Activated CD4-positive, alpha-beta memory T cell treated with anti-CD3 and anti-CD28 coated beads for 36 hours (primary cell): ENCODE measurements at regions not wholly inside any gene's neighbourhood (a gene's known extent, or its start where the extent isn't known, plus 50 kb on each side); places are given as distances from the start of the nearest gene placed in this dataset.
"Not testable (repeated sequence)": the region's sequence is repeated elsewhere in the genome, so short reads cannot be mapped to it uniquely, and the experiment has no call there.

ENCODE experiments used
- CTCF ChIA-PET: fragments of 350-600 bp; sonication (Branson Sonifier 250); formaldehyde crosslinking; loops from one replicate; lab custom pipeline; 2021; ENCODE audit warnings: antibody characterized with exemption, inconsistent platforms; lab: Charles Lee
- POLR2A ChIA-PET: fragments of 350-600 bp; sonication (Branson Sonifier 250); formaldehyde crosslinking; loops from one replicate; lab custom pipeline; 2021; ENCODE audit warnings: antibody characterized with exemption; lab: Charles Lee
- DNase-seq: peaks from one replicate; pipeline ENCODE4 v3.0.0-alpha.2; 2020
- H3K27ac Mint-ChIP-seq: one replicate; pipeline ENCODE4 v1.8.0; 2021; ENCODE audit warnings: mixed read lengths
- H3K27me3 Mint-ChIP-seq: one replicate; pipeline ENCODE4 v1.8.0; 2021; ENCODE audit warnings: mixed read lengths
- H3K36me3 Mint-ChIP-seq: one replicate; pipeline ENCODE4 v1.8.0; 2021; ENCODE audit warnings: mixed read lengths
- H3K4me1 Mint-ChIP-seq: one replicate; pipeline ENCODE4 v1.8.0; 2021; ENCODE audit warnings: low read depth, mixed read lengths
- H3K4me3 Mint-ChIP-seq: one replicate; pipeline ENCODE4 v1.8.0; 2021; ENCODE audit warnings: mild to moderate bottlenecking, mixed read lengths
- H3K9me3 Mint-ChIP-seq: one replicate; pipeline ENCODE4 v1.8.0; 2021; ENCODE audit warnings: mixed read lengths
- intact Hi-C: fragments of 100-400 bp; cut with micrococcal nuclease; formaldehyde crosslinking; loops from one replicate; pipeline ENCODE4 v1.15.1; 2023

DNA sequence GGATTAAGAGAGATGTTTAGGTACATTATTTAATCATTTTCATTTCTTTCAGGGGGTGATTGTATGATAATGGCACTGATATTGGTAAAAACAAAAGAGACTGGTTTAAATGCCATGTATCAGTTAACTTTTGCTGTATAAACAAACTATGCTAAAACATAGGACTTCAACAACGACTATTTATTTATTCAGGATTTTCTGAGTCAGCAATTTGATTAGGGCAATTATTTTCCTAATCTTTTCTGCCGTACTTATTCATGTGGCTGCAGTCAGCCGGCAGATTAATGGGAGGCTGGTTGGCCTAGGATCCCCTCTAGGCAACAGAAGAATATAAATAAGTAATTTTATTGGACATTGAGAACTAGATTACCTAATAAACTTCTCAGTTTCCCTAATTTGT, 661.7 kb upstream of the RAG2 start:
- no peak overlapping the region for H3K4me3 Mint-ChIP-seq
- H3K36me3 Mint-ChIP-seq, result no peaks in the 10 kb centered on the region
- ChIA-PET POLR2A (no interaction called here), CTCF (no interaction called here)
- no peak for DNase-seq
- H3K9me3 Mint-ChIP-seq, result peaks cover 17% of the 10 kb centered on the region
- no peak overlapping the region for H3K27ac Mint-ChIP-seq
- intact Hi-C loops, result no loop called here
- no peaks in the 10 kb centered on the region for H3K4me1 Mint-ChIP-seq
- no peaks in the 10 kb centered on the region for H3K27me3 Mint-ChIP-seq

DNA sequence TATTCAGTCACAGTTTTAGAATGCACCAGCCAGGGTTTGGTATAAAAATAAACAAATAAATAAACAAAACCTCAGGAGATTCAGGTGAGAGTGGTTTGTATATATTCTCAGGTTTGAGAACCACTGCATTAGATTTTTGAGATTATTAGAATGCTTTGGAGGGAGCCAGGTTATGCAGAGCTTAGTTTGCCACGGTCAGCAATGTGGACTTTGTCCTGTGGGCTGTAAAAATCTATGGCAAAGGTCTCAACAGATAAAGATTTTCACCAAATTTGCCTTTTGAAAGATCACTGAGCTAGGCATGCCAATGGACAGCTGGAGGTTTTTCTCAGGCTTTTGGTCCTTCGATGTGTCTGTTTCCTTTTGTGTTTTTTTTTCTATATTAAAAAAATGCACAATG, 650.1 kb upstream of the RAG2 start:
- POLR2A ChIA-PET, result no interaction called here
- no peak overlapping the region for H3K27ac Mint-ChIP-seq

DNA sequence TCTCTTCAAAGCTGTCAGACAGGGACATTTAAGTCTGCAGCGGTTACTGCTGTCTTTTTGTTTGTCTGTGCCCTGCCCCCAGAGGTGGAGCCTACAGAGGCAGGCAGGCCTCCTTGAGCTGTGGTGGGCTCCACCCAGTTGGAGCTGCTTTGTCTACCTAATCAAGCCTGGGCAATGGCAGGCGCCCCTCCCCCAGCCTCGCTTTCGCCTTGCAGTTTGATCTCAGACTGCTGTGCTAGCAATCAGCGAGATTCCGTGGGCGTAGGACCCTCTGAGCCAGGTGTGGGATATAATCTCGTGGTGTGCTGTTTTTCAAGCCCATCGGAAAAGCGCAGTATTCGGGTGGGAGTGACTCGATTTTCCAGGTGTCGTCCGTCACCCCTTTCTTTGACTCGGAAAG, 648.1 kb upstream of the RAG2 start:
- H3K9me3 Mint-ChIP-seq, result peaks cover 25% of the 10 kb centered on the region
- H3K27me3 Mint-ChIP-seq, DNase-seq, intact Hi-C loops, H3K4me1 Mint-ChIP-seq, H3K4me3 Mint-ChIP-seq, H3K36me3 Mint-ChIP-seq, H3K27ac Mint-ChIP-seq, CTCF ChIA-PET, POLR2A ChIA-PET: not testable (repeated sequence)

More for the DNA sequence above, 650.1 kb upstream of the RAG2 start:
- Mint-ChIP-seq H3K4me1 (no peaks in the 10 kb centered on the region), H3K27me3 (no peaks in the 10 kb centered on the region), H3K4me3 (no peak overlapping the region), H3K36me3 (no peaks in the 10 kb centered on the region), H3K9me3 (peaks cover 34% of the 10 kb centered on the region)
- CTCF ChIA-PET, result no interaction called here
- intact Hi-C loops, result no loop called here
- no peak for DNase-seq

DNA sequence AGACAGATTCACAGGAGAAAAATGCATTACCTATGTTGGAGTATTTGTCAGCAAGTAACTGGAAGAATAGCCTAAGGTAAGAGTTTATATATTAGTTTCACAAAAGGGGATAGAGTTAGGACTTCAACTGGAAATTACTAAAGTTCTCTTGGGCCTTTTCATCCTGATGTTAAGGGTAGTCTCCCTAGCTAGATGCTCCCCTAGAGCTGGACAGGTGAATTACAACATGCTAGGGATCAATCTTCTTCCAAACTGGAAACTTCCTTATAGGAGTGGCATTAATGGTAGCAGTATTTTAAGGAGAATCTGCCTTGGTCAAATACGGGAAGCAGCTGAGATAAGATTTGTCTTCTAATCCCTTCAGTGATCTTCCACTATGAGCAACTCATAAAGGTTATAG, 632.8 kb upstream of the RAG2 start:
- CTCF ChIA-PET, result no interaction called here

DNA sequence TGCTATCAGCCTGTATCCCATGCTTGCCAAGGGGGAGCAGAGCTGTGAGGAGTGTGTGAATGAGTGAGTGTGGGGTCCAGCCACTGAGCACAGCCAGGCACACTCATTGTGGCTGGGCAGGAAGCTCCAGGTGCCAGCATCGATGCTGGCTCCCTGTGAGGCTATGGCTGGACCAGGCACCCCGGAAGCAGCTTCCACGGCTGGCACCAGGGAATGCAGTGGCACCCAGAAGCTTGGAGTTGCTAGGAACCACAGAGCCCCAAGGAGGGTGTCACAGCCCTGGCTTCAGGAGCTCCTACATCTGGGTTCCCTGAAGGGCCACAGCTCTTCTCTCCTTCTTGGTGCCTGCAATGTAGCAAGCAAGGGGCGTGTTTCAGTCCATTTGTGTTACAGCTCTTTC, 625.9 kb upstream of the RAG2 start:
- POLR2A ChIA-PET, result no interaction called here
- H3K4me3 Mint-ChIP-seq, result no peak overlapping the region

More for the DNA sequence above, 632.8 kb upstream of the RAG2 start:
- intact Hi-C loops, result no loop called here
- H3K27me3 Mint-ChIP-seq, result no peaks in the 10 kb centered on the region
- H3K9me3 Mint-ChIP-seq, result peaks cover 8% of the 10 kb centered on the region
- POLR2A ChIA-PET, result no interaction called here
- H3K36me3 Mint-ChIP-seq, result no peaks in the 10 kb centered on the region
- no peak overlapping the region for H3K4me3 Mint-ChIP-seq
- H3K4me1 Mint-ChIP-seq, result no peaks in the 10 kb centered on the region
- no peak for DNase-seq
- H3K27ac Mint-ChIP-seq, result no peak overlapping the region

DNA sequence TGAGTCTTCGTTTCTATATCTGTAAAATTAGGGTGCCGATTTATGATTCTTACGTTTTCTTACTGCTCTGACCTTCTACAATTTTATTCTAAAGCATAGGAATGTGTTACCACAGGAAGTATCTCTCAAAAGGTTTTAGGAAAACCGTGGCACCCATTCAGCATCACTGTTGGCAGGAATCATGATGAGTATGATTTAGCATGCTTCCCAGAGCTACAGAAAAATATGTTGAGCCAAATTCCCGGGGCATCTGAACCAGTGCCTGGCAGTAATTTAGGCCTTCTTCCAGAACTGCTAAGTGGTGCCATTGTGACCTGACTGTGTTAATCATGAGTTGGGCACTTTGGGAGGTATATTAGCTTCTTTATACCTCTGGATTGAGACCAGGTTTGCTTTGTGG, 605.0 kb upstream of the RAG2 start:
- ChIA-PET CTCF (no interaction called here), POLR2A (no interaction called here)
- Mint-ChIP-seq H3K27ac (no peak overlapping the region), H3K4me3 (no peak overlapping the region), H3K4me1 (no peaks in the 10 kb centered on the region), H3K36me3 (no peaks in the 10 kb centered on the region), H3K27me3 (no peaks in the 10 kb centered on the region), H3K9me3 (peaks cover 23% of the 10 kb centered on the region)
- no peak for DNase-seq
- intact Hi-C loops, result no loop called here

More for the DNA sequence above, 625.9 kb upstream of the RAG2 start:
- Mint-ChIP-seq H3K4me1 (no peaks in the 10 kb centered on the region), H3K36me3 (no peaks in the 10 kb centered on the region), H3K27ac (no peak overlapping the region), H3K9me3 (peaks cover 8% of the 10 kb centered on the region), H3K27me3 (no peaks in the 10 kb centered on the region)
- no peak for DNase-seq
- CTCF ChIA-PET, result interaction anchor here (1.3 kb wide), 1 partner anchor 9 kb away, joined by 3 read pairs; no protein-coding TSS in a partner anchor
- intact Hi-C loops, result no loop called here

DNA sequence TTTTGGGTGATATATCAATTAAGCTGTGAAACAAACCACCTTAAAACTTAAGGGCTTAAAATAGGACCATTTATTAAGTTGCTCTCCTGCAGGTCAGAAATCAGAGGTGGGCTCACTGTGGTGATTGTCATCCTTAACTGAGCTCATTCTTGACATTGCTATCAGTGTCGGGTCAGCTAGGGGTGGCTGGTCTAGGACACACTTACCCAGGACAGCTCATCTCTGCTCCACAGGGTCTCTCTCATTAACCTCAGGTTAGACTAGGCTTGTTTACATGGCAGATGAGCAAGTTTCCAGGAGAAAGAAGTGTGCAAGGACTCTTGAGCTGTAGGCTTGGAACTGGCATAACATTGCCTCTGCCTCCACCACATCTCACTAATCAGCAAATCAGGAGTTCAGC, 601.0 kb upstream of the RAG2 start:
- CTCF ChIA-PET, result no interaction called here
- no peak for DNase-seq
- H3K4me3 Mint-ChIP-seq, result no peak overlapping the region
- peaks cover 9% of the 10 kb centered on the region for H3K9me3 Mint-ChIP-seq
- POLR2A ChIA-PET, result no interaction called here
- no peak overlapping the region for H3K27ac Mint-ChIP-seq
- no peaks in the 10 kb centered on the region for H3K4me1 Mint-ChIP-seq
- no peaks in the 10 kb centered on the region for H3K27me3 Mint-ChIP-seq
- H3K36me3 Mint-ChIP-seq, result no peaks in the 10 kb centered on the region
- intact Hi-C loops, result no loop called here

DNA sequence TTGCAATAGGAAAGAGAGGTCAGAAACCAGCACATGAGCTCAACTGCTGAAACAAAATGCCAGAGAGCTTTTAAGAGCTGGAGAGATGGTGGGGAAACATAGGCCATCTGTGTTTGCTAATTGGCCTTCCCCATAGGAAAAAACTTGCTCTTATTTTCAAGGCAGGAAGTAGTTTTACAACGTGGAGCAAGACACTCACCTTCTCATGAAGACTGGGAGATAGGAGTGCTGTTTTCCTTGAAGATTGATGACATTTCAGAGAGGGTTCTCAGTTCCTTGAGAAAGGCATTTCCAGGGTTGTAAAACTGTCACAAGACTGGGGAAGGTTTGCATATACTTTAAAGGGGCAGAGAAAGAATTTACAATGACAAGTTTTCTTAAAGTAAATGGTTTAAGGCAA, 586.3 kb upstream of the RAG2 start:
- ChIA-PET CTCF (no interaction called here), POLR2A (no interaction called here)
- DNase-seq, result no peak
- Mint-ChIP-seq H3K4me1 (no peaks in the 10 kb centered on the region), H3K9me3 (peaks cover 10% of the 10 kb centered on the region), H3K27ac (no peak overlapping the region), H3K36me3 (no peaks in the 10 kb centered on the region), H3K27me3 (no peaks in the 10 kb centered on the region), H3K4me3 (no peak overlapping the region)
- intact Hi-C loops, result no loop called here

DNA sequence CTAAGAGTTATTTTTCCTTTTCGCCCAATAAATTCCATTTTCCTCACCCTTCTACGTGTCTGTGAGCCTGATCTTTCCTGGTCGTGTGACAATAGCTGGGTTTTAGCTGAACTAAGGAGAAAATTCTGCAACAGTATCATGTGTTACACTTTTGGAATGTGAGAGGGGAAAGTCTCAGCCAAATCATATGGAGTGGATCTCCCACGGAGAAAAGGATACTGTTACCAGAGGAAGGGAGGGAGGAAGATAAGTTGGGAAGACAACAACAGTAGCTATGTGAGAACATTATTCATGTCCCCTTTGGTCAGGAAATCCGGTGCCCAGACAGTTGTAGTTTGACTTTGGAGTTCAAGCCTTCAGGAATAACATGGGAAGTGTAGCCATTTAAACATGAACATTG, 584.0 kb upstream of the RAG2 start:
- ChIA-PET CTCF (no interaction called here), POLR2A (no interaction called here)
- Mint-ChIP-seq H3K27me3 (no peaks in the 10 kb centered on the region), H3K36me3 (no peaks in the 10 kb centered on the region), H3K27ac (no peak overlapping the region), H3K9me3 (peaks cover 10% of the 10 kb centered on the region), H3K4me3 (no peak overlapping the region), H3K4me1 (no peaks in the 10 kb centered on the region)
- DNase-seq, result no peak
- intact Hi-C loops, result no loop called here

DNA sequence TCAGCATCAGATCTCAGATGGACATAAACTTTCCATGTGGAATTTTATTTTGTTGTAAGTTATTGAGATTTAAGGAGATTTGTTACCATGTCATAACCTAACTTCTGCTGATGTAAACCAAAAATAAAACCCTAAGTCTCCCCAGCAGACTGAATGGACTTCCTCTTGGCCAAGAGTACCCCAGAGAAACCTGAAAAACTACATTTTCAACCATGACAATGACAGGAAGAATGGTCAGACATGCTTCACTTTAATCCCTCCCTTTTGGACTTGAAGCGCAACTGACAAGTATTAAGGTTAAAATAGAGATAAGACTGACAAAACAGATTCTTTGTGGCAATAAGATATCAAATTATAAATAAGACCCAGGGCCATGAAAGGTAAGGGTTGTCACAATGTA, 579.7 kb upstream of the RAG2 start:
- Mint-ChIP-seq H3K27me3 (no peaks in the 10 kb centered on the region), H3K27ac (no peak overlapping the region), H3K36me3 (no peaks in the 10 kb centered on the region), H3K4me1 (no peaks in the 10 kb centered on the region), H3K9me3 (peaks cover 11% of the 10 kb centered on the region), H3K4me3 (no peak overlapping the region)
- ChIA-PET CTCF (no interaction called here), POLR2A (no interaction called here)
- no peak for DNase-seq
- intact Hi-C loops, result no loop called here

DNA sequence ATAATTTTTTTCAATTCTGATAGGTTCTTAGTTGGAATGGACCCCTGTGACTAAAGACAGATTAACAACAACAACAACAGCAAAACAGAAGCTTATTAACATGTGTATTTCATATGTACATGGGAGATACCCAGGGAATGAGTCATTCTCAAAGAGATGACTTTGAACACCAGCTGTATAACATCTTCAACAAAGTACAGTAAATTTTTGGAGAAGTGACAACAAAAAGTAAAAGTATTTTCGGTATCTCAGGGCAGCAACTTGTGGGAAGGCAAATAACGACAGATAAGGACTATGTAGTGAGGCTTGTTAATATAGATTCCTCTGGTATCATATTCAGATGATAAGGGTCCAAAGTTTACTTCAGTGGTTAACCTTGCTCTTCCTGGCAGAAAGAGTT, 573.4 kb upstream of the RAG2 start:
- DNase-seq, result no peak
- Mint-ChIP-seq H3K27me3 (no peaks in the 10 kb centered on the region), H3K4me1 (no peaks in the 10 kb centered on the region), H3K9me3 (peaks cover 5% of the 10 kb centered on the region), H3K4me3 (no peak overlapping the region), H3K36me3 (no peaks in the 10 kb centered on the region), H3K27ac (no peak overlapping the region)
- ChIA-PET POLR2A (no interaction called here), CTCF (no interaction called here)
- intact Hi-C loops, result no loop called here

DNA sequence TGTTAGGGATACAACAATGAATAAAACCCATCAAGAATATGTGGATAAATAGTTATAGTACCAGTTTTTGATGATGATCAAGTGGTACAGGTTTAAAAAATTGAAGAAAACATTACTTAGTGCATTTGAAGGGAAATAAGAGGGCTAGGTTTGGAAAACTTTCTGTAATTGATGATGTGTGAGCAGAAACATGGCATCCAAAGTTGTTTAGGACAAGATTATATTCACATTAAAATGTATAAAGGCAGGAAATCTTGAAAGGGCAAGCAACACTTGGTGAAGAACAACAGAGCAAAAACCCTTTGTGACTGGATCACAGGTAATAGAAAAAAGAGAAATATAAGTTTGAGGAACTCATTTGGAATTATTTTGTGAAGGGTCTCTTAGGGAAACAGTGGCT, 572.3 kb upstream of the RAG2 start:
- H3K4me1 Mint-ChIP-seq, result no peaks in the 10 kb centered on the region
- CTCF ChIA-PET, result no interaction called here

DNA sequence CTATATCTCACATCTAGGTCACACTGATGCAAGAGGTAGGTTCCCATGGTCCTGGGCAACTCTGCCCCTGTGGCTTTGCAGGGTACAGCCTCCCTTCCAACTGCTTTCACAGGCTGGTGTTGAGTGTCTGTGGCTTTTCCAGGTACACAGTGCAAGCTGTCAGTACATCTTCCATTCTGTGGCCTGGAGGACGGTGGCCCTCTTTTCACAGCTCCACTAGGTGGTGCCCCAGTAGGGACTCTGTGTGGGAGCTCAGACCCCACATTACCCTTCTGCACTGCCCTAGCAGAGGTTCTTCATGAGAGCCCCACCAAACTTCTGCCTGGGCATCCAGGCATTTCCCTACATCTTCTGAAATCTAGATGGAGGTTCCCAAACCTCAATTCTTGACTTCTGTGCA, 547.4 kb upstream of the RAG2 start:
- H3K27me3 Mint-ChIP-seq, H3K36me3 Mint-ChIP-seq, H3K4me3 Mint-ChIP-seq, POLR2A ChIA-PET, DNase-seq, intact Hi-C loops, H3K27ac Mint-ChIP-seq, CTCF ChIA-PET, H3K4me1 Mint-ChIP-seq: not testable (repeated sequence)
- H3K9me3 Mint-ChIP-seq, result peaks cover 22% of the 10 kb centered on the region

More for the DNA sequence above, 572.3 kb upstream of the RAG2 start:
- H3K9me3 Mint-ChIP-seq, result no peaks in the 10 kb centered on the region
- intact Hi-C loops, result no loop called here
- H3K27me3 Mint-ChIP-seq, result no peaks in the 10 kb centered on the region
- no peaks in the 10 kb centered on the region for H3K36me3 Mint-ChIP-seq
- H3K4me3 Mint-ChIP-seq, result no peak overlapping the region
- POLR2A ChIA-PET, result no interaction called here
- no peak for DNase-seq
- H3K27ac Mint-ChIP-seq, result no peak overlapping the region

DNA sequence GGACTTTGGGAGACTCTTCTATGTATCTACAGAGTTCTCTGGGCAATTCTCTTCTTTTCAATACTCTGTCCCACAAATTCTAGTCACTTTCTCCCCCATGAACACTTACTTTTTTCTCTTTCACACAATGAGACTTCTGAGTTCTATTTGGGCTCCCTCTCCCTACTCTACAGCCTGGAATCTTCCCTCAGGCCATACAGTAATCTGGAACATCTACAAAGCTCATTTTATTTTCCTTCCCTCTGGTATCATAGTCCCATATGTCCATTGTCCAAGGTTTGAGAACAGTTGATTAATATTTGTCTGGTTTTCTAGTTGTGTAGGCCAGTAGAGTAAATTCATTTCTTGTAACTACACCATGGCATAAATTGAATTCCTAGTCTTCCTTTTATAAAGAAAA, 544.6 kb upstream of the RAG2 start:
- H3K4me1 Mint-ChIP-seq, result no peaks in the 10 kb centered on the region
- no peak overlapping the region for H3K4me3 Mint-ChIP-seq
- no peaks in the 10 kb centered on the region for H3K27me3 Mint-ChIP-seq
- intact Hi-C loops, result no loop called here
- no peaks in the 10 kb centered on the region for H3K36me3 Mint-ChIP-seq
- peaks cover 19% of the 10 kb centered on the region for H3K9me3 Mint-ChIP-seq
- no peak overlapping the region for H3K27ac Mint-ChIP-seq
- ChIA-PET POLR2A (no interaction called here), CTCF (no interaction called here)
- no peak for DNase-seq
